Hepatocyte (in vitro differentiated cells): ENCODE measurements at regions not wholly inside any gene's neighbourhood (a gene's known extent, or its start where the extent isn't known, plus 50 kb on each side); places are given as distances from the start of the nearest gene placed in this dataset.

Experiments used
- DNase-seq: peaks from one replicate; pipeline ENCODE4 v3.0.0-alpha.2; 2016; ENCODE audit warnings: low spot score
- H2AFZ ChIP-seq: fragments of 200-600 bp; sonication (generic); 2 replicates; pipeline ENCODE4 v1.6.0; 2016; ENCODE audit warnings: antibody characterized with exemption, mild to moderate bottlenecking
- H3K27ac ChIP-seq: fragments of 200-600 bp; sonication (generic); 2 replicates; pipeline ENCODE4 v1.5.1; 2016; ENCODE audit warnings: mild to moderate bottlenecking
- H3K27me3 ChIP-seq: fragments of 200-600 bp; sonication (generic); 2 replicates; pipeline ENCODE4 v1.6.1; 2016
- H3K36me3 ChIP-seq: fragments of 200-600 bp; sonication (generic); replicated peaks from 2 replicates; pipeline ENCODE4 v1.5.1; 2016; ENCODE audit warnings: low read depth; ENCODE audit not compliant: insufficient read depth
- H3K4me1 ChIP-seq: fragments of 200-600 bp; sonication (generic); 2 replicates; pipeline ENCODE4 v1.5.1; 2016; ENCODE audit warnings: mild to moderate bottlenecking, moderate library complexity; ENCODE audit not compliant: insufficient read depth
- H3K4me2 ChIP-seq: fragments of 200-600 bp; sonication (generic); 2 replicates; pipeline ENCODE4 v1.6.0; 2016
- H3K4me3 ChIP-seq: fragments of 200-600 bp; sonication (generic); 2 replicates; pipeline ENCODE4 v1.5.1; 2016; ENCODE audit warnings: mild to moderate bottlenecking
- H3K79me2 ChIP-seq: fragments of 200-600 bp; sonication (generic); 2 replicates; pipeline ENCODE4 v1.6.0; 2017; ENCODE audit warnings: mild to moderate bottlenecking
- H3K9me2 ChIP-seq: fragments of 200-600 bp; sonication (generic); replicated peaks from 2 replicates; pipeline ENCODE4 v1.6.0; 2017; ENCODE audit warnings: mild to moderate bottlenecking; ENCODE audit not compliant: insufficient read depth
- H3K9me3 ChIP-seq: fragments of 200-600 bp; sonication (generic); 2 replicates; pipeline ENCODE4 v1.5.1; 2016; ENCODE audit warnings: low read depth, mild to moderate bottlenecking
- H4K20me1 ChIP-seq: fragments of 200-600 bp; sonication (generic); 2 replicates; pipeline ENCODE4 v1.6.0; 2016; ENCODE audit warnings: mild to moderate bottlenecking; ENCODE audit not compliant: insufficient read depth, poor library complexity, severe bottlenecking
- CTCF ChIP-seq: fragments of 200-600 bp; sonication (generic); IDR thresholded peaks from 2 replicates; pipeline ENCODE4 v1.5.1; 2016; ENCODE audit warnings: antibody characterized with exemption, mild to moderate bottlenecking; ENCODE audit not compliant: poor library complexity
- EZH2 ChIP-seq: fragments of 200-600 bp; sonication (generic); IDR thresholded peaks from 2 replicates; pipeline ENCODE4 v1.6.1; 2016; ENCODE audit warnings: antibody characterized with exemption, mild to moderate bottlenecking, borderline replicate concordance
- EZH2phosphoT487 ChIP-seq: fragments of 200-600 bp; sonication (generic); IDR thresholded peaks from one replicate; pipeline ENCODE4 v1.6.1; 2018; ENCODE audit warnings: antibody characterized with exemption, mild to moderate bottlenecking, low read depth, moderate library complexity; ENCODE audit not compliant: unreplicated experiment, severe bottlenecking
- WGBS: methylation state at CpG from one replicate; pipeline ENCODE4 v1.1.6; 2016; ENCODE audit warnings: low lambda C conversion rate; ENCODE audit errors: missing lambda C conversion rate; 5-methylcytosine and 5-hydroxymethylcytosine counted together

- no peaks in the 10 kb centered on the region for H3K27me3 ChIP-seq
- no peak overlapping the region for H2AFZ ChIP-seq
- 15% methylated on average over 3 of the region's 3 CpGs for WGBS
- no peaks in the 10 kb centered on the region for H3K9me3 ChIP-seq
- peaks cover 12% of the 10 kb centered on the region for H3K4me1 ChIP-seq
- peak; percentile 20 for DNase-seq
- H3K4me2 ChIP-seq: peak overlapping the region; percentile 26
- H4K20me1 ChIP-seq: no peaks in the 10 kb centered on the region
- no peak overlapping the region for H3K4me3 ChIP-seq
- no peaks in the 10 kb centered on the region for H3K9me2 ChIP-seq
- H3K79me2 ChIP-seq: no peaks in the 10 kb centered on the region
- H3K36me3 ChIP-seq: no peaks in the 10 kb centered on the region
- H3K27ac ChIP-seq: peak overlapping the region; percentile 36
- TF ChIP-seq EZH2: no peak
- TF ChIP-seq CTCF: no peak
- no peak for TF ChIP-seq EZH2phosphoT487
These were observed 216.2 kb downstream of the RFPL4B start for GRCh38 chr6:112563368-112563767.

GRCh38 chr6:112568066-112568465, 220.9 kb downstream of the RFPL4B start:
- Histone ChIP-seq H3K27ac (no peak overlapping the region), H3K4me1 (peaks cover 9% of the 10 kb centered on the region), H4K20me1 (no peaks in the 10 kb centered on the region), H3K4me3 (no peak overlapping the region), H3K27me3 (no peaks in the 10 kb centered on the region), H3K36me3 (no peaks in the 10 kb centered on the region), H3K9me3 (no peaks in the 10 kb centered on the region), H3K4me2 (no peak overlapping the region), H3K9me2 (no peaks in the 10 kb centered on the region), H3K79me2 (no peaks in the 10 kb centered on the region), H2AFZ (no peak overlapping the region)
- TF ChIP-seq EZH2phosphoT487: no peak
- DNase-seq: no peak

GRCh38 chr6:112571488-112572270, 224.5 kb downstream of the RFPL4B start:
- Histone ChIP-seq H4K20me1 (no peaks in the 10 kb centered on the region), H3K36me3 (no peaks in the 10 kb centered on the region), H3K4me2 (no peak overlapping the region), H2AFZ (no peak overlapping the region), H3K9me3 (no peaks in the 10 kb centered on the region), H3K4me3 (no peak overlapping the region), H3K27me3 (no peaks in the 10 kb centered on the region), H3K9me2 (no peaks in the 10 kb centered on the region), H3K79me2 (no peaks in the 10 kb centered on the region), H3K4me1 (no peaks in the 10 kb centered on the region), H3K27ac (no peak overlapping the region)
- TF ChIP-seq CTCF (no peak), EZH2phosphoT487 (no peak), EZH2 (no peak)
- peak; percentile 13 for DNase-seq
- WGBS: 64% methylated on average over 5 of the region's 5 CpGs

DNA sequence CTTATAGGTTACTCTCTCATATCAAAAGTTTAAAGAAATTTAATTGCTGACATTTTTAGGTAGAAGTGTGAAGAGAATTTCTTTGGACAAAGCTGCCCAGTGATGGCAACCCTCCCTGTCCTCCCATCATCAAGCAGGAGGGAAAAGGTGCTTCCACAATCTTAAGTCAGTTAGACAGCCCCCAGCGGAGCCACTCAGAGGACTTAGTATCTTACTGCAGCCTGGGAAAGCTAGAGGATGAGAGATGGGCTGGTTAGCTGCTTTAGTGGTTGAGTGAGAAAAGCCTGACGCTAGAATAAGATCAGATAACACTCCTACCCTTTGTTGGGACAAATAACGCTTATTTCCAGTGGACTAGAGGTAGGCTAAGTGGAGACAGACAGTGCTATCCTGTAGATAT, 227.1 kb downstream of the RFPL4B start:
- Histone ChIP-seq H3K4me1 (no peaks in the 10 kb centered on the region), H2AFZ (no peak overlapping the region), H3K4me3 (no peak overlapping the region), H4K20me1 (no peaks in the 10 kb centered on the region), H3K9me3 (no peaks in the 10 kb centered on the region), H3K4me2 (no peak overlapping the region), H3K36me3 (no peaks in the 10 kb centered on the region), H3K79me2 (no peaks in the 10 kb centered on the region), H3K27ac (no peak overlapping the region), H3K27me3 (no peaks in the 10 kb centered on the region), H3K9me2 (no peaks in the 10 kb centered on the region)
- DNase-seq: no peak
- no peak for TF ChIP-seq EZH2phosphoT487
- TF ChIP-seq EZH2: no peak
- TF ChIP-seq CTCF: no peak
- WGBS: 46% methylated on average over 3 of the region's 3 CpGs
